GM19238 (cell line): ENCODE measurements at regions not wholly inside any gene's neighbourhood (a gene's known extent, or its start where the extent isn't known, plus 50 kb on each side); places are given as distances from the start of the nearest gene placed in this dataset.

Source experiments
- DNase-seq: peaks from one replicate; pipeline ENCODE4 v3.0.0; 2011; ENCODE audit warnings: low spot score; ENCODE audit not compliant: insufficient read length

DNA sequence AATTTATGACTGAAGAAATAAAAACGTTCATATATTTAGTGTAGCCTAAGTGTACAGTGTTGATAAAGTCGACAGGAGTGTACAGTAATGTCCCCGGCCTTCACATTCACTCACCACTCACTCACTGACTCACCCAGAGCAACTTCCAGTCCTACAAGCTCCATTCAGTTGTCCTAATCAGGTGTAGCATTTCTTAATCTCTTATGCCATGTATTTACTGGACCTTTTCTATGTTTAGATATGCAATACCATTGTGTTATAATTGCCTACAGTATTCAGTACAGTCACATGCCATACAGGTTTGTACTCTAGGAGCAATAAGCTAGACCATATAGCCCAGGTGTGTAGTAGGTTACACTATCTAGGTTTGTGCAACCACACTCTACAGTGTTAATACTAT is 610.2 kb upstream of the NOX3 start:
- no peak for DNase-seq

- DNase-seq: no peak
Observed at GRCh38 chr6:156062091-156062563, 606.5 kb upstream of the NOX3 start.

- DNase-seq: no peak
Observed at GRCh38 chr6:156061465-156061864, 605.8 kb upstream of the NOX3 start.

- DNase-seq: no peak
Observed at GRCh38 chr6:156060013-156060412, 604.4 kb upstream of the NOX3 start.

DNA sequence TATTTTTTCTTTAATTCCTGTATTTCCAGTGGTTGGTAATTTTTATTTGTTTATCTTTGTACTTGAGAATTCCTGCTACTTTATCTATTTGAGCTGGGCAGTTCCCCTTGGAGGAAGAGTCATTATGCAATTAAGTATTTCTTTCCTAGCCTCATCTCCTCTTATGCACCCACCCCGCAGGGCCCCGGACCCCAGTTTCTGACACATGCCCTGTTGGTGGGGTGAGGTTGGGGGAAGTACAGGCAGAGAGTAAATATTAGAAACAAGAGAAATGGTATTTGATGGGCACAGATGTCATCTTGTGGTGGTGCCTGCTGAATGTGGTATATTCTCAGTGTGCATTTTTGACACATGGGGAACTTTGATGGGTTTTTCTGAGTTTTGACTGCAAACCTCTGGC is 602.7 kb upstream of the NOX3 start:
- no peak for DNase-seq

DNA sequence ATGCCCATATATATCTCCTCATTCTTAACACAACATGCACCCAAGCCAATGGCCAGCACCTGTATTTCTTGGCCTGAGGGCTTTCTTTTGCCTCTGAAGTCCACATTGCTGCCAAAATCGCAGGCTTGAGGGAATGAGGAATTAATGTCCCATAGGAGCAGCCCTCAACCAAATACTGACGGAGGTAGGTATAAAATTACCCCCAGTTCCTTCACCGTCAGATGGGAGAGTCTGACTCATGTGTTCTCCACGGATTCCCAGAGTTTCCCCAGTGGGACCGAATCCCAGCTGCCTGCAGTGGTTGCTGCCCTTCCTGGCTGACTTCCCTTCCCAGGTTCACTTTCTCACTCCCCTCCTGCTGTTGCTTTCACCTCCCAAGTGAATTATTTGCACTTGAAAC is 602.2 kb upstream of the NOX3 start:
- DNase-seq: no peak

DNA sequence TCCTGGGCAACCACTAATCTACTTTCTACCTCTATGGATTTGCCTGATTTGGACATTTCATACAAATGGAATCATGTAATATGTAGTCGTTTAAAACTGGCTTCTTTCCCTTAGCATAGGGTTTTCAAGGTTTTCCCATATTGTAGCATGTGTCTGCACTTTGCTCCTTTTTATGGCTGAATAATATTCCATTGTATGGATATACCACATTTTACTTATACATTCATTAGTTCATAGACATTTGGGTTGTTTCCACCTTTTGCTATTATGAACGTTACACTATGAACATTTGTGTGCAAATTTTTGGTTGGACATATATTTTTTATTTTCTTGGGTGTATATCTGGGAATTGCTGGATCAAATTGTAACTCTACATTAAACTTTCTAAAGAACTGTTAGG is 600.4 kb upstream of the NOX3 start:
- DNase-seq: no peak

- DNase-seq: no peak
Observed at GRCh38 chr6:156053626-156054025, 598.0 kb upstream of the NOX3 start.

- no peak for DNase-seq
Observed at GRCh38 chr6:156046841-156047449, 591.3 kb upstream of the NOX3 start.

DNA sequence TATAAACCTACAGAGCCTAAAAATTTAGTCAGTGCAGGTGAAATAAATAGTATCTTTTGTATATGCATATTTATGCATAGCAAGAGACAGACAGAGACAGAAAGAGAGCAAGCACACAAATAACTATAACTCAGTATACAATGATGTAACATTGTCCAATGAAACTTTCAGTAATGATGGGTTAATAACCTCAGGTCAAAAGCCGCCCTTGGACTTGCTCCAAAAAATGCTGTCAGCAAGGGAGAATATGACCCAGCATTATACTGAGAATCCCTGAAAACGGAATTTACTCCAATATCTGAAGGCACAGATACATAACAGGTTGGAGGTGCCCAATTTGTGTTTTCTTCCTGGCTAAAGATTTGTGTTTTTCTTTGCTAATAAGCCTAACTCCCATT is 590.6 kb upstream of the NOX3 start:
- no peak for DNase-seq

- no peak for DNase-seq
Observed at GRCh38 chr6:156045401-156046267, 590.0 kb upstream of the NOX3 start.

- DNase-seq: no peak
Observed at GRCh38 chr6:156033598-156033997, 578.0 kb upstream of the NOX3 start.

GRCh38 chr6:156031516-156031915 is 575.9 kb upstream of the NOX3 start:
- no peak for DNase-seq

DNA sequence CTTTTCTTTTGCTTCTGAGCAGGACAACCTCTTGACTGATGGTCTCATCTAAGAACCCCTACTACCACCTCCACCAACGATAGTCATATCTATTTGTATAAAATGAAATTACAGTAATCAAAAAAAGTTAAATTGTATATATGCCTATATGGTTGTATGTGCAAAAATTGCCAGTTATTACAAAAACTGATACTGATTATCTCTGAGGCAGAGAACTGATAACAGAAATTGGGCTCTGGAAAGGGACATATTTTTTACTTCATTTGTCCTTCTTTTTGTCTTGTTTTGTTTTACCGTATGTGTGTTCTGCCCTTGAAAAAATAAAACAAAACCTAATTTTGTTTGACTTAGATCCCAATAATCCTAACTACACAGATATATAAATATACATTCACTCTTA is 574.4 kb upstream of the NOX3 start:
- DNase-seq: no peak

DNA sequence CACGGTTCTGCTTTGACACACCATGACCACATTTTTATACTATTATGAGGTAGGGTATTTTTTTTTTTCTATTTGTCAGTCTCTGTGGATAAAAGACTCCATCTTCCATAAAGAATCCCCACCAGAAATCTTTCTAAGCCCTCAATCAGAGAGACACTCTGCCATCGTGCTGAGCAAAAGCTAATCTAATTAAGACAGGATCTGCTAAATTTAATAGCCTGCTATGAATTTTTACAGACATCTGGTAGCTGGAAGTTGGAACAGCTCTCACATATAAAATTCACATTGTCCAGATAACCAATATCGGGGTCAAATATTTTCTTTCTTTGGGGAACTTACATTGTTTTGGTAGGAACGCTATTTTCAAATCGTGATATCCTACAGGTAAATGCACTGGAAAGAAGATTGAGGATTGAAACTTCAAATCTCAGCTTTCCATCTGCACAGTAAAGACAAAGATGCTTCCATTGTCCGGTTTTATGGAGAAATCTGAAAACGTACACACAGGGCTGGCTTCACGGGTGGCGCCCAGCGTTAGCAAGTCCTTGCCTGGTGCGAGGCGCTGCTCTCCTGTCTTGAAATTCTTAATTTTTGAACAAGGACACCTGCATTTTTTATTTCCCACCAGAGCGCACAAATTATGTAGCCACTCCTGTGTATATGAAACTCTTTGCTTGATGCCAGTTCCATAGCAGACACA is 573.8 kb upstream of the NOX3 start:
- DNase-seq: no peak

GRCh38 chr6:156028335-156029131 is 572.9 kb upstream of the NOX3 start:
- no peak for DNase-seq

DNA sequence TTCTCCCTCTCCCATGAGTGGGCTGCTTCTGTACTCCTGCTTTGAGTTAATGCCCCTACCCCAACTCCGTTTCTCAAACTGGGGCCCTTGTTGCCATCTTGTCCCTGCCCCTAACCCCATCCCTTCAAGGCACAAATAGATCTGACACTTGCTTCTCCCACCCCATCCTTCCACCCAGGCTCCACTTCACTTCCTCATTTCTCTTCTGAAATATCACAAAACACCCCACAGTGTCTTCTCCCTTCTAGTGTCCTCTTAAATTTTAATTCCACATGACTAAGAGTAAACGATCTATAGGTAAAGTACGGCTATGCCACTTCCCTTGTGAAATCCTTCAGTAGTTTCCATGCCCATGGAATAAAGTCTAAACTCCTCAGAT is 571.6 kb upstream of the NOX3 start:
- DNase-seq: no peak

- no peak for DNase-seq
Observed at GRCh38 chr6:156026486-156027247, 571.0 kb upstream of the NOX3 start.

DNA sequence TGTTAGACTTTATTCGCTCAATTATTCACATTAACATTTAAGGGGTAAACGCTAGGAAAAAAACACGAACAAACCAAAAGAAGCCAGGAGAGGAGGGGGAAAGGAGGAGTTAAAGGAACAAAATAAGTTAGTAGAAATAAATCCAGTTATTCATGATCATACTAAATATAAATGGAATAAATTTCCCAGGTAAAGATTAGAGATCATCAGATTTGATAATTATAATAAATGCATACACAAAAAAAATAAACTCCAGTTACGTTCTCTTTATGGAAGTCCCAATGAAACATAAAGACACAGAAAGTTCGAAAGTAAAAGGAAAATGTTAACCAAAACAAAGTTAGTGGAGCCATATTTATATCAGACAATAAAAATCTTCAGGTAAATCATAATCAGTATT is 568.7 kb upstream of the NOX3 start:
- DNase-seq: no peak

DNA sequence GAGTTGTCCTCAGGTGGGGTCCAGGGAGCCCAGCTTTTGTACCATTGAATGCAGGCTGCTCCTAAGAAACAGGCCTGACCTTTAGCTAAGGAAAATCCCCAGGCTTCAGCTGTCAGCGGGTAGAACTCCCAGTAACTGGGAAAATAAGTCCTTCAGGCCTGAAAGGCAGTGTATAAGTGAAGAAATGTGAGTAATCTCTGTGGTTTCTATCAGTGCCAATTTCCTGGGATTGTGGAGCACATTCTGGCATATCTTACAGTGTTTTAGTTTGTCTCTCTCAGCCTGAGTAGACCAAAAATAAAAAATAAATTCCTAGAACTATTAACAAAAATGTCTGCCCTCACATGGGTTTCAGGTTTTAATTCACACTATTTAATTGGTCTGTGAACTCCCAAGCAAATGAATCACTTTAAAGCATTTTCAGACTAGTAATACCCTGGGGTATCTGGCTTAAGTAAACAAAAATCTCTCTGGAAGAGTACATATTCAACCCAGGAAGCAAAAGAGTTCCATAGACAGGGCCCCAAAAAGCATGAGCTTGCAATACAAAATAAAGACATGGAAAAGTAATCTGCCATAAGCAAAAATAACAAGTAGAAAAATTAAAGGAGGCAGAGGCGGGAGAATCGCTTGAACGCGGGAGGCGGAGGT is 566.2 kb upstream of the NOX3 start:
- no peak for DNase-seq
